ENCODE measurements at regions not wholly inside any gene's neighbourhood (a gene's known extent, or its start where the extent isn't known, plus 50 kb on each side); places are given as distances from the start of the nearest gene placed in this dataset.

- DNase-seq (no peak), ATAC-seq (no peak)
- H3K27ac ChIP-seq (ENCODE audit: low read length), result no peak overlapping the region
- H2AFZ ChIP-seq (ENCODE audit: low read length), result no peak overlapping the region
- H3K4me2 ChIP-seq (ENCODE audit: low read length), result no peak overlapping the region
- ChIA-PET CTCF (no interaction called here), POLR2A (ENCODE audit: unreplicated experiment) (no interaction called here)
- H3K4me1 ChIP-seq (ENCODE audit: insufficient read depth, low read length), result no peaks in the 10 kb centered on the region
- no peak overlapping the region for H3K9ac ChIP-seq (ENCODE audit: low read length)
- no peaks in the 10 kb centered on the region for H4K20me1 ChIP-seq (ENCODE audit: low read length)
- H3K9me2 ChIP-seq (replicated peaks; ENCODE audit: low read length), result no peaks in the 10 kb centered on the region
- H3K27me3 ChIP-seq (ENCODE audit: low read length), result no peaks in the 10 kb centered on the region
- no peaks in the 10 kb centered on the region for H3K9me3 ChIP-seq (ENCODE audit: low read length)
- TF ChIP-seq CTCF (conservative IDR thresholded peaks at IDR 0.05; ENCODE audit: low read depth, low read length), result no peak
- no peak for TF ChIP-seq EZH2 (IDR thresholded peaks at IDR 0.05; ENCODE audit: low read length, unreplicated experiment)
- no peak for TF ChIP-seq EZH2phosphoT487 (IDR thresholded peaks at IDR 0.05; ENCODE audit: borderline replicate concordance, low read length)
- H3K4me3 ChIP-seq (ENCODE audit: low read length), result no peak overlapping the region
- no peaks in the 10 kb centered on the region for H3F3A ChIP-seq (ENCODE audit: low read length, unreplicated experiment)
- no peaks in the 10 kb centered on the region for H3K79me2 ChIP-seq (ENCODE audit: low read length)
- no TSS peak for BruUV-seq (replicated peaks)
- intact Hi-C loops (cut with micrococcal nuclease), result no loop called here
- no peaks in the 10 kb centered on the region for H3K36me3 ChIP-seq (ENCODE audit: low read depth, low read length)
Measured at GRCh38 chr22:48738204-48738980, 1089.3 kb downstream of the BRD1 start.

GRCh38 chr22:48737461-48738203, 1090.0 kb downstream of the BRD1 start:
- Histone ChIP-seq H3K36me3 (ENCODE audit: low read depth, low read length) (no peaks in the 10 kb centered on the region), H3F3A (ENCODE audit: low read length, unreplicated experiment) (no peaks in the 10 kb centered on the region), H3K4me1 (ENCODE audit: insufficient read depth, low read length) (no peaks in the 10 kb centered on the region), H3K9me3 (ENCODE audit: low read length) (no peaks in the 10 kb centered on the region), H3K4me3 (ENCODE audit: low read length) (no peak overlapping the region), H4K20me1 (ENCODE audit: low read length) (no peaks in the 10 kb centered on the region), H2AFZ (ENCODE audit: low read length) (no peak overlapping the region), H3K9me2 (replicated peaks; ENCODE audit: low read length) (no peaks in the 10 kb centered on the region), H3K27me3 (ENCODE audit: low read length) (no peaks in the 10 kb centered on the region), H3K79me2 (ENCODE audit: low read length) (no peaks in the 10 kb centered on the region), H3K9ac (ENCODE audit: low read length) (no peak overlapping the region), H3K4me2 (ENCODE audit: low read length) (no peak overlapping the region), H3K27ac (ENCODE audit: low read length) (no peak overlapping the region)
- intact Hi-C loops (cut with micrococcal nuclease), result no loop called here
- TF ChIP-seq EZH2phosphoT487 (IDR thresholded peaks at IDR 0.05; ENCODE audit: borderline replicate concordance, low read length) (no peak), CTCF (conservative IDR thresholded peaks at IDR 0.05; ENCODE audit: low read depth, low read length) (no peak), EZH2 (IDR thresholded peaks at IDR 0.05; ENCODE audit: low read length, unreplicated experiment) (no peak)
- ChIA-PET CTCF (no interaction called here), POLR2A (ENCODE audit: unreplicated experiment) (no interaction called here)
- DNase-seq (no peak), ATAC-seq (no peak)
- BruUV-seq (replicated peaks), result no TSS peak

All from PC-3 (cell line).